HCT116 (cell line): ENCODE measurements at regions not wholly inside any gene's neighbourhood (a gene's known extent, or its start where the extent isn't known, plus 50 kb on each side); places are given as distances from the start of the nearest gene placed in this dataset.

Experiments used
- ATAC-seq: fragments of 200-7000 bp; cut with Tn5 transposase; 2 replicates; pipeline ENCODE4 v1.9.1; 2020; ENCODE audit warnings: mild to moderate bottlenecking, moderate library complexity
- BruUV-seq: library from RNA; stranded (reverse); fragments of 400-500 nt; replicated peaks from 2 replicates; lab custom pipeline; 2021; lab: Mats Ljungman, UMichigan
- CTCF ChIA-PET: fragments of 300-600 bp; sonication (Branson Sonifier 250); formaldehyde crosslinking; loops from one replicate; lab custom pipeline; 2021; ENCODE audit warnings: antibody characterized with exemption; lab: Charles Lee
- POLR2A ChIA-PET: fragments of 300-600, 350-600 bp; sonication (Branson Sonifier 250); formaldehyde crosslinking; loops from one replicate; lab custom pipeline; 2021; ENCODE audit warnings: antibody characterized with exemption; lab: Charles Lee
- RAD21 ChIA-PET, 2 experiments: fragments of 300-600 bp; sonication (Branson Sonifier 250); formaldehyde crosslinking; loops; one replicate each; lab custom pipeline; 2023; ENCODE audit warnings: low total read pairs in 2 of 2; ENCODE audit not compliant: uncharacterized antibody in 2 of 2, unreplicated experiment in 2 of 2, low non-redundant PET in 1 of 2; lab: Charles Lee
- DNase-seq: peaks from one replicate; pipeline ENCODE4 v3.0.0-alpha.2; 2010; ENCODE audit warnings: low read depth, low spot score
- H2AFZ ChIP-seq: fragments of 200-600 bp; shearing (Covaris generic), sonication (generic); 2 replicates; pipeline ENCODE4 v1.6.1; 2017; ENCODE audit warnings: low read depth, mixed run types, mixed read lengths, antibody characterized with exemption, low read length; ENCODE audit not compliant: poor library complexity, severe bottlenecking
- H3K27ac ChIP-seq: 2 replicates; pipeline ENCODE4 v1.5.1; 2012; ENCODE audit warnings: low read depth, low read length
- H3K27me3 ChIP-seq: fragments of 200-600 bp; sonication (generic); 2 replicates; pipeline ENCODE4 v1.6.1; 2016; ENCODE audit warnings: mixed run types, low read length, mixed read lengths; ENCODE audit not compliant: insufficient read depth
- H3K36me3 ChIP-seq, 2 experiments: fragments of 200-500 bp in 1 of 2; fragments of 200-600 bp in 1 of 2; sonication (Bioruptor generic) in 1 of 2; sonication (generic) in 1 of 2; 2 replicates each; pipeline versions ENCODE4 v1.5.1 to v1.6.1; 2014 to 2016; ENCODE audit warnings: low read length in 2 of 2, inconsistent platforms in 1 of 2, mixed read lengths in 1 of 2, mixed run types in 1 of 2; ENCODE audit not compliant: insufficient read depth in 2 of 2, control insufficient read depth in 1 of 2
- H3K4me1 ChIP-seq, 2 experiments: fragments of 200-600 bp in 1 of 2; sonication (generic) in 1 of 2; 2 replicates each; pipeline versions ENCODE4 v1.5.1 to v1.6.1; 2012 to 2017; ENCODE audit warnings: low read length in 2 of 2, inconsistent platforms in 1 of 2, mild to moderate bottlenecking in 1 of 2, mixed read lengths in 1 of 2, mixed run types in 1 of 2, moderate library complexity in 1 of 2; ENCODE audit not compliant: insufficient read depth in 2 of 2, control insufficient read depth in 1 of 2
- H3K4me2 ChIP-seq: fragments of 200-600 bp; sonication (generic); 2 replicates; pipeline ENCODE4 v1.6.1; 2017; ENCODE audit warnings: mixed run types, low read length, mixed read lengths
- H3K4me3 ChIP-seq, 2 experiments: fragments of 200-600 bp in 1 of 2; sonication (generic) in 1 of 2; replicated peaks in 1 of 2; 2 replicates each; pipeline ENCODE4 v1.5.1; 2011 to 2016; ENCODE audit warnings: low read length in 2 of 2, control low read depth in 1 of 2, low read depth in 1 of 2, mild to moderate bottlenecking in 1 of 2, mixed read lengths in 1 of 2, mixed run types in 1 of 2
- H3K79me2 ChIP-seq: fragments of 200-600 bp; sonication (generic); 2 replicates; pipeline ENCODE4 v1.6.1; 2017; ENCODE audit warnings: mild to moderate bottlenecking, mixed run types, low read length, moderate library complexity, mixed read lengths; ENCODE audit not compliant: insufficient read depth
- H3K9ac ChIP-seq: fragments of 200-600 bp; sonication (generic); 2 replicates; pipeline ENCODE4 v1.6.1; 2016; ENCODE audit warnings: low read length, mixed read lengths
- H3K9me2 ChIP-seq: fragments of 200-600 bp; sonication (generic), shearing (Covaris generic); 2 replicates; pipeline ENCODE4 v1.6.1; 2017; ENCODE audit warnings: mixed run types, mild to moderate bottlenecking, moderate library complexity; ENCODE audit not compliant: insufficient read depth
- H3K9me3 ChIP-seq, 2 experiments: fragments of 200-500 bp in 1 of 2; fragments of 200-600 bp in 1 of 2; sonication (Bioruptor generic) in 1 of 2; sonication (generic) in 1 of 2; 2 replicates each; pipeline ENCODE4 v1.6.1; 2014 to 2017; ENCODE audit warnings: low read length in 2 of 2, mixed read lengths in 2 of 2, inconsistent platforms in 1 of 2, low read depth in 1 of 2, mild to moderate bottlenecking in 1 of 2, mixed run types in 1 of 2, moderate library complexity in 1 of 2; ENCODE audit not compliant: control insufficient read depth in 1 of 2, insufficient read depth in 1 of 2
- H4K20me1 ChIP-seq: fragments of 200-600 bp; sonication (generic), shearing (Covaris generic); 2 replicates; pipeline ENCODE4 v1.6.1; 2017; ENCODE audit warnings: mixed run types, mild to moderate bottlenecking, moderate library complexity; ENCODE audit not compliant: insufficient read depth
- ATF3 ChIP-seq: IDR thresholded peaks from 2 replicates; pipeline ENCODE4 v1.6.1; 2012
- CEBPB ChIP-seq: IDR thresholded peaks from 2 replicates; pipeline ENCODE4 v1.6.1; 2012; ENCODE audit warnings: low read depth
- EZH2 ChIP-seq: fragments of 200-600 bp; sonication (generic); IDR thresholded peaks from 2 replicates; pipeline ENCODE4 v1.6.1; 2017; ENCODE audit warnings: antibody characterized with exemption, mixed run types
- EZH2phosphoT487 ChIP-seq: fragments of 200-600 bp; IDR thresholded peaks from 2 replicates; pipeline ENCODE4 v1.6.1; 2018; ENCODE audit warnings: antibody characterized with exemption, borderline replicate concordance
- FOSL1 ChIP-seq: IDR thresholded peaks from 2 replicates; pipeline ENCODE4 v1.6.1; 2012; ENCODE audit warnings: low read depth
- MAX ChIP-seq: IDR thresholded peaks from 2 replicates; pipeline ENCODE4 v1.6.1; 2012
- RAD21 ChIP-seq: IDR thresholded peaks from 2 replicates; pipeline ENCODE4 v1.6.1; 2012; ENCODE audit warnings: low read depth, mild to moderate bottlenecking
- REST ChIP-seq: IDR thresholded peaks from 2 replicates; pipeline ENCODE4 v1.6.1; 2012; ENCODE audit warnings: low read depth
- SP1 ChIP-seq: IDR thresholded peaks from 2 replicates; pipeline ENCODE4 v1.6.1; 2012; ENCODE audit warnings: low read depth
- SRF ChIP-seq: IDR thresholded peaks from 2 replicates; pipeline ENCODE4 v1.6.1; 2012; ENCODE audit warnings: low read depth
- YY1 ChIP-seq: IDR thresholded peaks from 2 replicates; pipeline ENCODE4 v1.6.1; 2011; ENCODE audit warnings: low read length, low read depth, moderate library complexity, mild to moderate bottlenecking; ENCODE audit not compliant: insufficient replicate concordance; ENCODE audit errors: extremely low read depth
- ZFX ChIP-seq: fragments of 450-650 bp; IDR thresholded peaks from 2 replicates; pipeline ENCODE4 v1.6.1; 2017
- ZNF274 ChIP-seq: fragments of 200-500 bp; sonication (Bioruptor generic); IDR thresholded peaks from 2 replicates; pipeline ENCODE4 v1.6.1; 2014; ENCODE audit warnings: mild to moderate bottlenecking, low read depth, low read length, inconsistent platforms
- intact Hi-C: fragments of 100-400 bp; cut with micrococcal nuclease; formaldehyde crosslinking; loops from 2 replicates; pipeline ENCODE4 v1.10.0; 2022

GRCh38 chr10:92751827-92752226, 62.1 kb downstream of the HHEX start (continued):
- no peak for TF ChIP-seq REST
- TF ChIP-seq SP1 = no peak
- no peak for TF ChIP-seq EZH2
- no peak for TF ChIP-seq RAD21
- TF ChIP-seq, all 23 proteins: peak for 0

GRCh38 chr10:92753865-92754264, 64.1 kb downstream of the HHEX start:
- H3K9ac ChIP-seq = no peak overlapping the region
- H3K9me2 ChIP-seq = no peaks in the 10 kb centered on the region
- H3K4me3 ChIP-seq = no peak overlapping the region
- intact Hi-C loops = no loop called here
- ChIA-PET CTCF (no interaction called here), POLR2A (no interaction called here), RAD21 (no interaction called here)
- no peaks in the 10 kb centered on the region for H3K36me3 ChIP-seq
- H3K79me2 ChIP-seq = no peaks in the 10 kb centered on the region
- TF ChIP-seq MAX = no peak
- TF ChIP-seq RAD21 = no peak
- TF ChIP-seq FOSL1 = no peak
- TF ChIP-seq ZFX = no peak
- no peak for TF ChIP-seq EZH2phosphoT487
- TF ChIP-seq CEBPB = no peak
- TF ChIP-seq YY1 = no peak
- no peak for TF ChIP-seq SP1
- no peak for TF ChIP-seq ATF3
- no peak for TF ChIP-seq ZNF274
- TF ChIP-seq SRF = no peak
- H4K20me1 ChIP-seq = no peaks in the 10 kb centered on the region
- H3K4me1 ChIP-seq = peaks cover 7 to 8% of the 10 kb centered on the region in 2 experiments; a peak in 3 of 4 replicates
- no peak overlapping the region for H3K4me2 ChIP-seq
- BruUV-seq = no TSS peak
- no peak for DNase-seq
- no peak for ATAC-seq
- H3K9me3 ChIP-seq = no peaks in the 10 kb centered on the region
- no peak overlapping the region for H2AFZ ChIP-seq
- H3K27me3 ChIP-seq = no peaks in the 10 kb centered on the region
- no peak overlapping the region for H3K27ac ChIP-seq
